MM.1S (cell line): ENCODE measurements at regions not wholly inside any gene's neighbourhood (a gene's known extent, or its start where the extent isn't known, plus 50 kb on each side); places are given as distances from the start of the nearest gene placed in this dataset.

Experiments
- DNase-seq: peaks from one replicate; pipeline ENCODE4 v3.0.0-alpha.2; 2015
- H2AFZ ChIP-seq: fragments of 300-600 bp; sonication (generic); 2 replicates; pipeline ENCODE4 v1.6.0; 2016; ENCODE audit warnings: antibody characterized with exemption, low read length
- H3F3A ChIP-seq: fragments of 300-600 bp; sonication (generic); 2 replicates; pipeline ENCODE4 v1.6.1; 2016; ENCODE audit warnings: mild to moderate bottlenecking, antibody characterized with exemption, low read length, moderate library complexity, mixed read lengths; ENCODE audit not compliant: insufficient read depth
- H3K27ac ChIP-seq: fragments of 300-600 bp; sonication (generic); 2 replicates; pipeline ENCODE4 v1.5.1; 2016; ENCODE audit warnings: mild to moderate bottlenecking, low read length
- H3K27me3 ChIP-seq: fragments of 300-600 bp; sonication (generic); replicated peaks from 2 replicates; pipeline ENCODE4 v1.6.0; 2016; ENCODE audit warnings: low read length; ENCODE audit not compliant: insufficient read depth
- H3K36me3 ChIP-seq: fragments of 300-600 bp; sonication (generic); replicated peaks from 2 replicates; pipeline ENCODE4 v1.6.1; 2016; ENCODE audit warnings: mild to moderate bottlenecking, low read length, mixed read lengths; ENCODE audit not compliant: insufficient read depth
- H3K4me1 ChIP-seq: fragments of 300-600 bp; sonication (generic); 2 replicates; pipeline ENCODE4 v1.6.1; 2016; ENCODE audit warnings: low read length, mixed read lengths
- H3K4me2 ChIP-seq: fragments of 300-600 bp; sonication (generic); 2 replicates; pipeline ENCODE4 v1.6.0; 2016; ENCODE audit warnings: low read depth, low read length
- H3K4me3 ChIP-seq: fragments of 300-600 bp; sonication (generic); 2 replicates; pipeline ENCODE4 v1.5.1; 2016; ENCODE audit warnings: low read length, mixed read lengths
- H3K79me2 ChIP-seq: fragments of 300-600 bp; sonication (generic); 2 replicates; pipeline ENCODE4 v1.6.1; 2016; ENCODE audit warnings: mixed run types, low read length, mixed read lengths
- H3K9ac ChIP-seq: fragments of 300-600 bp; sonication (generic); 2 replicates; pipeline ENCODE4 v1.6.1; 2016; ENCODE audit warnings: low read length, mixed read lengths
- H3K9me2 ChIP-seq: fragments of 300-600 bp; sonication (generic); replicated peaks from 2 replicates; pipeline ENCODE4 v1.6.1; 2016; ENCODE audit warnings: mild to moderate bottlenecking, low read length, mixed read lengths; ENCODE audit not compliant: insufficient read depth
- H3K9me3 ChIP-seq: fragments of 300-600 bp; sonication (generic); replicated peaks from 2 replicates; pipeline ENCODE4 v1.6.1; 2016; ENCODE audit warnings: mild to moderate bottlenecking, low read length, mixed read lengths; ENCODE audit not compliant: insufficient read depth
- H4K20me1 ChIP-seq: fragments of 300-600 bp; sonication (generic); 2 replicates; pipeline ENCODE4 v1.6.1; 2016; ENCODE audit warnings: mild to moderate bottlenecking, low read length, moderate library complexity, mixed read lengths; ENCODE audit not compliant: insufficient read depth
- EZH2 ChIP-seq: fragments of 300-600 bp; sonication (generic); optimal IDR thresholded peaks from 2 replicates; pipeline ENCODE3; 2017; ENCODE audit warnings: low read depth, mild to moderate bottlenecking, antibody characterized with exemption, low read length, mixed read lengths
- EZH2phosphoT487 ChIP-seq: fragments of 300-600 bp; sonication (generic); IDR thresholded peaks from 2 replicates; pipeline ENCODE4 v1.6.1; 2018; ENCODE audit warnings: antibody characterized with exemption, low read length
- TF ChIP-seq, protein P1 (sequence below): fragments of 300-600 bp; sonication (generic); IDR thresholded peaks from 2 replicates; pipeline ENCODE4 v1.5.1; 2016; ENCODE audit warnings: antibody characterized with exemption, low read length, mixed read lengths

DNA sequence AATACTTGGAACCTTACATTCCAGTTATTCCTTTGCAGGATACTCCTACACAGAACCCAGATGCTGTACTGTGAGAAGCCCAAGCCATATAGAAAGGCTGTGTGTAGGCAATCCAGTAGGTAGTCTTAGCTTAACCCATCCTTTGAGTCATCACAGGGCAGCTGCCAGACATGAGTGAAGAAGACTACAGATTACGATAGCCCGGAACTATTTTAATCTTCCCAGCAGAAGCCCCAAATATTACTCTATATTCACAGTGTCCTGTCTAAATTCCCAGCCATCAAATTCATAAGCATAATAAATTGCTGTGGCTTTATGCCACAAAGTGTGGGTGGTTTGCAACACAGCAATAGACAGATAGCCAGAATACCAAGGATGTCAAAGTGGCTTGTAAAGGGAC is 474.1 kb upstream of the STEAP1 start:
- Histone ChIP-seq H3K36me3 (no peaks in the 10 kb centered on the region), H3K27ac (no peak overlapping the region), H2AFZ (no peak overlapping the region), H3F3A (no peaks in the 10 kb centered on the region), H3K9me2 (no peaks in the 10 kb centered on the region), H3K9ac (no peak overlapping the region), H3K79me2 (no peaks in the 10 kb centered on the region), H3K4me3 (no peak overlapping the region), H4K20me1 (no peaks in the 10 kb centered on the region), H3K4me1 (no peaks in the 10 kb centered on the region), H3K9me3 (no peaks in the 10 kb centered on the region), H3K27me3 (no peaks in the 10 kb centered on the region), H3K4me2 (no peak overlapping the region)
- DNase-seq = no peak
- TF ChIP-seq EZH2 = no peak
- no peak for TF ChIP-seq EZH2phosphoT487
- TF ChIP-seq, protein P1, sequence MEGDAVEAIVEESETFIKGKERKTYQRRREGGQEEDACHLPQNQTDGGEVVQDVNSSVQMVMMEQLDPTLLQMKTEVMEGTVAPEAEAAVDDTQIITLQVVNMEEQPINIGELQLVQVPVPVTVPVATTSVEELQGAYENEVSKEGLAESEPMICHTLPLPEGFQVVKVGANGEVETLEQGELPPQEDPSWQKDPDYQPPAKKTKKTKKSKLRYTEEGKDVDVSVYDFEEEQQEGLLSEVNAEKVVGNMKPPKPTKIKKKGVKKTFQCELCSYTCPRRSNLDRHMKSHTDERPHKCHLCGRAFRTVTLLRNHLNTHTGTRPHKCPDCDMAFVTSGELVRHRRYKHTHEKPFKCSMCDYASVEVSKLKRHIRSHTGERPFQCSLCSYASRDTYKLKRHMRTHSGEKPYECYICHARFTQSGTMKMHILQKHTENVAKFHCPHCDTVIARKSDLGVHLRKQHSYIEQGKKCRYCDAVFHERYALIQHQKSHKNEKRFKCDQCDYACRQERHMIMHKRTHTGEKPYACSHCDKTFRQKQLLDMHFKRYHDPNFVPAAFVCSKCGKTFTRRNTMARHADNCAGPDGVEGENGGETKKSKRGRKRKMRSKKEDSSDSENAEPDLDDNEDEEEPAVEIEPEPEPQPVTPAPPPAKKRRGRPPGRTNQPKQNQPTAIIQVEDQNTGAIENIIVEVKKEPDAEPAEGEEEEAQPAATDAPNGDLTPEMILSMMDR = no peak

DNA sequence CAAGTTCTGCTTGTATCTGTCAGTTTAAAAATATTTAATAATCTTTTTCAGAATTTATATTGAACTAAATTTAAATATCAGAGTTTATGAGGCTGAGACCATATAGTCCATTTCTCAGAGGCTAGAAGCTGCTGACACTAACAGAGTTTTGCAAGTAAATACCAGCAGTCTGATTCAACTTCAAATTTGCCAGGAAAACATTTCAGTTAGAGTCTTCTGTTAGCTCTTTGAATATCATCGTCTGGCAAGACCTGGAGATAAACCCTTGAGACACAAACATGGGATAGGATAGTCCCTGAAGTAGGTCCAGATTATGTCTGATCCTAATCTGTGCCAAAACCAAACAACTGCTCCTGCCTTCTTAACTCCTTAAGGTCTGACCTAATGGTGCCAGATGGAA is 472.8 kb upstream of the STEAP1 start:
- TF ChIP-seq, protein P1 = no peak
- no peak for TF ChIP-seq EZH2
- no peak for TF ChIP-seq EZH2phosphoT487
- H3K4me3 ChIP-seq = no peak overlapping the region
- H3K79me2 ChIP-seq = no peaks in the 10 kb centered on the region
- H3K36me3 ChIP-seq = no peaks in the 10 kb centered on the region
- H4K20me1 ChIP-seq = no peaks in the 10 kb centered on the region
- no peaks in the 10 kb centered on the region for H3F3A ChIP-seq
- no peaks in the 10 kb centered on the region for H3K27me3 ChIP-seq
- H3K4me1 ChIP-seq = no peaks in the 10 kb centered on the region
- H3K9me3 ChIP-seq = no peaks in the 10 kb centered on the region
- no peak overlapping the region for H3K9ac ChIP-seq
- H2AFZ ChIP-seq = no peak overlapping the region
- H3K27ac ChIP-seq = no peak overlapping the region
- H3K4me2 ChIP-seq = no peak overlapping the region
- no peaks in the 10 kb centered on the region for H3K9me2 ChIP-seq
- DNase-seq = no peak

DNA sequence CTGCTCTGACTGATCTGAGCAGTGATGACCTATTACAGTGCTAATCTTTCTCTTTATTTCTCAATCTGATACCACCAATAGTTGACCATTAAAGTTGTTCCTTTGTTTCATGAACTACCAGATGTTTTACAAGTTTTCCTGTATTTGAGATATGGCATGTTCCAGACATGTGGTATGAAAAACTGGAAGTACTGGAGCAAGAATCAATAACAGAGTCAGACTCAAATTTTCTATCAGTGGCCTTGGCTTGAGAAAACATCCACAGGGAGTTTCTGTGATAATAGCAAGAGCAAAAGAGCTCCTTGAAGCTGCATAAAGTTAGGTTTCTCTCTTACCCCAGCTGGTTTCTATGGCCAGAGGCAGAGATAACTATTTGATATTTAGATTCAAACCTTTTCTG is 469.0 kb upstream of the STEAP1 start:
- H4K20me1 ChIP-seq = no peaks in the 10 kb centered on the region
- no peak overlapping the region for H2AFZ ChIP-seq
- H3K4me2 ChIP-seq = no peak overlapping the region
- H3K27ac ChIP-seq = no peak overlapping the region
- no peak for DNase-seq
- H3K79me2 ChIP-seq = no peaks in the 10 kb centered on the region
- no peaks in the 10 kb centered on the region for H3K36me3 ChIP-seq
- no peaks in the 10 kb centered on the region for H3K27me3 ChIP-seq
- H3F3A ChIP-seq = no peaks in the 10 kb centered on the region
- H3K4me3 ChIP-seq = no peak overlapping the region
- H3K9me2 ChIP-seq = no peaks in the 10 kb centered on the region
- no peak for TF ChIP-seq EZH2phosphoT487
- TF ChIP-seq, protein P1 = no peak
- no peak for TF ChIP-seq EZH2
- no peaks in the 10 kb centered on the region for H3K4me1 ChIP-seq
- no peak overlapping the region for H3K9ac ChIP-seq
- H3K9me3 ChIP-seq = no peaks in the 10 kb centered on the region
